ENCODE measurements at regions not wholly inside any gene's neighbourhood (a gene's known extent, or its start where the extent isn't known, plus 50 kb on each side); places are given as distances from the start of the nearest gene placed in this dataset.
"Not testable (repeated sequence)": the region's sequence is repeated elsewhere in the genome, so short reads cannot be mapped to it uniquely, and the experiment has no call there.

DNA sequence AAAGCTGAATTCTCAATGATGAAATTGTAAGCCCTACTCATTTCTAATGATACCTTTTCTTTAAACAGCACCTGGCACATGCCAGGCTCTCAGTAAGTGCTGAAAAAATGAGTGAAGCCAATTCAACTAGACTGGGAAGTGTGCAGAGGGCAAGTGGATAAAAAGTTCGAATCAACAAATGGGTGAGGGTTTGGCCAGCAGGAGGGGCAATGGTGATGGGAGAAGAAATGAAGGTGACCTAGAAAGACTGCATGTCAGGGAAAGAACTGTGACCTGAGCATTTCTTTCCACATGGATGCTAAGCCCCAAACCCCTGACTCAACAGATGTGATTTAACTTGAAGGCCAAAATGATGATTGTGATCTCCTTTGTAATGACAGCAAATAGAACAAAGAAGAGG is 54.6 kb downstream of the DKK1 start:
- no peak for DNase-seq

DNA sequence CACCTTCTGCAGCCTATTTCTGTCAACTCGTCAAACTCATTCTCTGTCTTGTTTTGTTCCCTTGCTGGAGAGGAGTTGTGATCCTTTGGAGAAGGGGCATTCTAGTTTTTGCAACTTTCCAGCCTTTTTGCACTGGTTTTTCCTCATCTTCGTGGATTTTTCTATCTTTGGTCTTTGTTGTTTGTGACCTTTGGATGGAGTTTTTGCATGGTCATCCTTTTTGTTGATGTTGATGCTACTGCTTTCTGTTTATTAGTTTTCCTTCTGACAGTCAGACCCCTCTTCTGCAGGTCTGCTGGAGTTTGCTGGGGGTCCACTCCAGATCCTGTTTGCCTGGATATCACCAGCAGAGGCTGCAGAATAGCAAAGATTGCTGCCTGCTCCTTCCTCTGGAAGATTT is 60.1 kb downstream of the DKK1 start:
- DNase-seq: not testable (repeated sequence)

DNA sequence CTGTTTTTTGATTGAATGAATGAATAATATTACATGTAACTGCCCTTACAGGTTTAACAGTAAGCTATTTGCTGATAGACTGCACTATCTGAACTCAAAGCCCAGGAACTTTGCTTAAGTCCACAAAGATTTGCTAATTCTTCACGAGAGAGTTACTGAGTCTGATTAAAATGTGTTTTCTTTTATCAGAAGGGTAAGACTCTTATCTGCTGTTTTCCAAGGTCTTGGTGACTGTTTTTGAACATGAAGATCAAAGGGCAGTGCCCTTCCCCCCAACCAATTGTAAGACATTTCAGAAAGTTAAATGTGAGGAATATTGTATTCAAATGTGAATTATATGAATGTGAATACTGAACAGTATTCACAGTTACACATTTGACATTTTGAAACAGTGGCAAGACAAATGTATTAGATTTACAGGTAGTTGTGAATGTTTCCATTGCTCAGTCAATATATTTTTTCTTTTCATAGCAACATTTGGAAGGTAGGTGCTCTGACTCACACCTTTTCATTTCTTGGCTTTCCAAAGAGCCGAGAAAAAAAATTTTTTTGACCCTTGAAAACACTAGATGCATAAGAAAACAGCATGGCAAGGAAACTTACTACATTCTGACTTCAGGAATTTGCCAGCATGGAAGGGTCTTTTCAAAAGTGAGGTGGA is 62.7 kb downstream of the DKK1 start:
- no peak for DNase-seq

DNA sequence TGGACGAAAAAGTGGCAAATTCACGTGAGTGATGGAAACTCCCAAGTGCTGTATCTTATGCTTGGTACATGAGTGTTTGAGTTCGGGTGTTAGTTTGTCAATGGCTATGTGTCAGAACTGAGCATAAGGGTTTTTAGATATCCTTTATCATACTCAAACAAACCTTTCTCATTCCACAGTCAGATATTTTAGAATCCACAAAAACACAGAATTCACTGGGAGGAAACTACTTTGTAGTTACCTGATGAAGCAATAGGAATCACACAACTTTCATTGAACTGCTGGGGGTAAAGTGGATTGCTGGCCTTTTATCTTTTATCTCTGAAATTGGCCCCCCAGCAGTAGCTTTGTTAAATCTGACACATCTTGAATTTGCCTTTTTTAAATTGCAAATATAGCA is 64.0 kb downstream of the DKK1 start:
- DNase-seq: no peak

DNA sequence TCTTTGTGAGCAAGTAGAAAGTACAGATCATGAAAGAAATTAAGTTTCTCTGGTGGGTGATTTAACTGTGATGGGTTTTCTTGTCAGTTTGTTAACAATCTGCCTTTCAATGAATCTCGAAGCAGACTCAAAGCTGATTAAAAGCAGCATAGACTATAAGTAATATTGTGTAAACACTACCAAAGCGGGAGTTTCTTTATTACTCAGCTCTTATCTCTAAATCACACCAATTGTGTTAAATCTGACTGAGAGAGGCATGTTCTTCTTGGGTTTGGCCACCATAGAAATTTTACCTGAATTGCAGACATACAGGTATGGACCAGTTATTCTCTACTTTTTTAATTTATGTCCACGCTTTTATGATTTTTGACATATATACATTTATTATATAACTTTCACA is 65.2 kb downstream of the DKK1 start:
- no peak for DNase-seq

DNA sequence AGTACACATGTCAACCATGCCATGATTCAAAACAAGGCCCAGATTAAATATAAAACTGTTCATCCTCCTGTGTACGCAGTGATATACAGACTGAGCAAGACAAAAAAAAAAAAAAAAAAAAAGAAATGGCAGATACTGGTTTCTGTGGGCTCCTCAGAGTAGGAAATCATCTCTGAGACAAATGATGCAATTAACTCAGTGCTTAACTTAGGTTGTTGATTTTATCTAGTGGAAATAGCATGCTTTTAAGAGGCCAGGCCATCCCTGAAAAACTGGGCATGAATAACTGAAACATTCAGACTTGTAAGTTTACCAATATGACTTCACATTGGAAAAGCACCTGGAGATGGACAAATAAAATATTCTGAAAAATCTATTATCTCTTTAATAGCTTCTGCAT is 69.0 kb downstream of the DKK1 start:
- DNase-seq: no peak

DNA sequence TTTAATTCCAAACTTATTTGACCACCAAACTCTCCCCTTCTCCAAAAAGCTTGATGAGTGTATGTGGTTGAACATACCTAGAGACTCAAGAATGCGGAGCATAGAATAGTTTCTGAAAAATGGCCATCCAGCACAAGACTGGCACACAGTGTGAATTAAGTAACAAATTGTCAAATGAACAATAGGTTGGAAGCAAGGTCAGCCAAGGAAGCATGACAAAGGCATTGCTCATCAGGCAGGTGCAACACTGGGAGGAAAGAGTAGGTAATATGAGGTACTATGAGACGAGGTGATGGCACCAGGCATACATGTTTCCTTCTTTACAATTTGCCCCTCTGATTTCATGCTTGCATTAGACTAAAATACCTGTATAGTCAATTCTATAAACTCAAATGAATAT is 73.7 kb downstream of the DKK1 start:
- no peak for DNase-seq

DNA sequence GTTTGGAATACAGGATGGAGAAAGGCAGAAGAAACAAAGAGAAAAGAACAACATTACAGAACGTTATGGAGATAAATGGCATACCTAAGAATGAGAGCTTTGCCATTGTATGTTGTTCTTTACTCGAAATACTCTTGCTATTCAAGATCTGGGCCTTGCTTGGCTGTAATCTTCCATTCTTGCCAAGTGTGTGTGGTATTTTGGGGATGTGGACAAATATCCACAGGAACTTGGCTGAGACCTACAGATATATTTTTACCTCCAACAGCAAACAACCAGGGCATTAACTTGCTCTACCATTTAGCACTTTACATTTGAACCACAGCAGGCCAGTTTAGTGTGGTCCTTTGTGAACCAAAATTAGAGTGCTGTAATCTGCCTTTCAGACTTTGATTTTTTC is 76.3 kb downstream of the DKK1 start:
- no peak for DNase-seq

DNA sequence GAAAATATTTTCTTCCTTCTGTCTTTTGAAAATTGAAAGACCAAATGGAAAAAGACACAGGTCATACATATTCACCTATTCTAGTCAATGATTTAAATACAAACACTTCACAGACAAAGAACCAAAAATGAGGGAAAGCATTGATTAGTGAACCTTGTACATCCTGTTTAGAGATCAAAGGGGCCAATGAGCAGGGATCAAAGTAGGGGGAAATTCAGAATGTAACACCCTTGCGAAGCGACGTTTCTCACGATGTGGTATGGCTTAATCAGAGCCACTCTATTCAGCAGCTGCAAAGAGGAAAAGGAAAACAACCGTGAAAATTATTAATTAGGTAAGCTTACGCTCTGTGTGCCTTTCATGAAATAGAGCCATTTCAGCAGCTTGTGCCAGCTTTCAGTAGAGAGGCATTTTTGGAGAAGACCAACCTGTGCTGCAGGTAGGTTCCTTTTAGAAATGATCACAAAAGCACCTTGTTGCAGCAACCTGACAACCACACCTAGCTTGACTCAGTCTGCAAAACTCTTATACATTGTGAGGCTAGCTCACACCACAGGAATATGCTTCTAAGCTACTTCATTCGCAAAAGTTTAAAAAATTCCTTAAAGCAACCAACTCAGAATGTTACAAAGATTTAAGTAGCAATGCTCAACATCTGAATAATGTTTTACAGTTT is 78.0 kb downstream of the DKK1 start:
- no peak for DNase-seq

DNA sequence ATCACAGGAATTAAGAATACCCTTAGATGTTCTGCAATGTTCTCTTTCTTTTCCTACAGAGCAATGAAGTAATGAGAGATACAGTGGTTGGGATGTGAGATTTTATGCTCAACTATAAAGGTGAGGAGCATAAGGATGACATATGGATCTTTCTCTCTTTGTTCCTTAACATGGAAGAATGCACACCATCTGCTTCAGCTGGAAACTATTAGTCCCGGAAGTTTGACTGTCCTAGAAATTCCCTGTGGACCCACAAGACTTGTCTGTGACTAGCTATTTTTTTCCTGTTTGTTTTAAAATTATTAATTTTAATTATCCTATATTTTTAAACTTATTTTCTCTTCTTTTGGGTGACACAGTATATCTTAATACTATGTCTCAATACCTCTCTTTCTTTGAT is 80.2 kb downstream of the DKK1 start:
- DNase-seq: no peak

DNA sequence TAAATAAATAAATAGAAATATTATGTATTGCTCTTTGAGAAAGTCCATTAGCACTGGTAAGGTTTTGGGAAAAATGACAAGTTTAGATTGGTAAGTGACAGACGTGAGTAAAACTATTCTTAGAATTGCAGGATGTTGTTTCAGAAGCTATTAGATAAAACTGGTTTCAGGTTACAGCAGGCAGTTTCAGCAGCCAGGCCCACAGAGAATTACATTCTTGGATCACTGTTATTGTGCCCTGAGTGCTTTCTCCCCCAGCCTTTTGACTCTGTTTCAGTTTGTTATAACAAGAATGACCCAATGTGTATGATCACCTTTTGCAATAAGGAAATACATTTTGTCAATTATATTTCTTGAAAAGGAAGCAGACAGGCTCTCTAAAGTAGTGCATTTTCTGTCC is 86.5 kb downstream of the DKK1 start:
- DNase-seq: no peak

DNA sequence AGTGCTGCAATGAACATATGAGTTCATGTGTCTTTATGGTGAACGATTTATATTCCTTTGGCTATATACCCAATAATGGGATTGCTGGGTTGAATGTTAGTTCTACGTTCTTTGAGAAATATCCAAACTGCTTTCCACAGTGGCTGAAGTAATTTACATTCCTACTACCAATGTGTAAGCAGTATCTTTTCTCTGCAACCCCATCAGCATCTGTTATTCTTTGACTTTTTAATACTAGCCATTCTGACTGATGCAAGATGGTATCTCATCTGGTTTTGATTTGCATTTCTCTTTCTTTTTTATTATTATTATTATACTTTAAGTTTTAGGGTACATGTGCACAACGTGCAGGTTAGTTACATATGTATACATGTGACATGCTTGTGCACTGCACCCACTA is 89.7 kb downstream of the DKK1 start:
- DNase-seq: not testable (repeated sequence)

DNA sequence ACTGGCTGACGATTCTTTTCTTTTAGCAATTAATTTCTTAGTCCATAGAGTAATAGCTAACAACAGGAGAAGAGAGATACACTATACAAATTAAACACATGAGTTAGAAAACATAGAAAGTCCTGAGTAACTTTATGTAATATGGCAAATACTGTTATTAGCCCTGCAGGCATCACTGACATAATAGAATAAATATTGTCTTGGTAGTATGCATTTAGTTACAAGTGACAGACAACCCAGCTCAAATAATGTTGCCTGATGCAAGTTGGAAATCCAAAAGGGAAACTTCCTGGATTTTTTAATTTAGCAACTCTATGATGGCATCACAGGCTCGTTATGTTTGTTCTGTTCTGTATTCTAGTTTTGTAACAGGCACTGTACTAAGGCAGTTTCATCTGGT is 95.1 kb downstream of the DKK1 start:
- no peak for DNase-seq

DNA sequence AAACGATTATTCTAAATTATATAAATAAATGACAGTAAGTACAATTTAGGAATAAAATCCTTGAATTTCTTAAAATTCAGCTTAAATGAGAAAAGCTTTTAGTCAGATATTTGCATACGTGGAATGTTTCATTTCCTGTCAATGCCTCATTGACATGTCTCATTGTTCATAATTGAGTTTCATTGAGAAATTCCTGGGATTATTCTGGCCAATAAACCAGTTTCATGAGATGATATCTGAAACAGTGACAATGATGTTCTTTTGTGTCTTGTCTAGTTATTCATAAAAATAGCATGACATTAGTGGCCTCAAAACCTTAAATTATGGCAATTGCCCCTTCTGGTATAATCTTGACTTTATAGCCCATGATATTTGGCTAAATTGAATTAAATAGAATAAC is 95.8 kb downstream of the DKK1 start:
- no peak for DNase-seq

DNA sequence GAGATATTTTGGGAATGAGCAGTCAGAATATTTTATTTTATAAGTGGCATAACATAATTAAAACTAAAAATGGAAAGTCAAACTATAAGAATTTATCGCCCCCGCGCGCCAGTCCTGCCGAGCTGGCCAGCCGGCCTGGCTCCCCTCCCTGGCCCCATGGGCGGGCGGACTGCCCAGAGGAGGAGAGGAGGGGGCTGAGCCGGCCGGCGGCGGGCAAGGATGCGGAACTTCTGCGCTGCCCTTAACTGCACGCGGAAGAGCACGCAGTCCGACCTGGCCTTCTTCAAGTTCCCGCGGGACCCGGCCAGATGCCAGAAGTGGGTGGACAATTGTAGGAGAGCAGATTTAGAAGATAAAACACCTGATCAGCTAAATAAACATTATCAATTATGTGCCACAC is 96.8 kb downstream of the DKK1 start:
- DNase-seq: no peak

DNA sequence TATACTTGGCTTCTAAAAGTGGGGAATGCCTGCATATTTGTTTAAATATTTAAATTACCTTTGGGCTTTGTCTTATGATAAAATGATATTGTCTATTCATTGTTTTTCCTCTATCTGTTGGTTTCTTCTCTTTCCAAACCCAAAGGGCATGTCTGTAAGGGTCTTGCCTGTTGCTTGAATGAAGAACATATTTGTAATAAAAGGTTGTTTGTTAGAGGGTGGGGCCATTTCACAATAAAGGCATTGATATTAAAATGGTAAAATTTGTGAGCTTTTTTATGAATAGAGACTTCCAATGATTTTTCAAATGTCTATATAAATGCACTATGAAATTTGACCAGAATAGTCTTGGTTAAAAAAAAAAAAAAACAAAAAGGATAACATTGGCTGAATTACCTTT is 105.2 kb downstream of the DKK1 start:
- DNase-seq: no peak

DNA sequence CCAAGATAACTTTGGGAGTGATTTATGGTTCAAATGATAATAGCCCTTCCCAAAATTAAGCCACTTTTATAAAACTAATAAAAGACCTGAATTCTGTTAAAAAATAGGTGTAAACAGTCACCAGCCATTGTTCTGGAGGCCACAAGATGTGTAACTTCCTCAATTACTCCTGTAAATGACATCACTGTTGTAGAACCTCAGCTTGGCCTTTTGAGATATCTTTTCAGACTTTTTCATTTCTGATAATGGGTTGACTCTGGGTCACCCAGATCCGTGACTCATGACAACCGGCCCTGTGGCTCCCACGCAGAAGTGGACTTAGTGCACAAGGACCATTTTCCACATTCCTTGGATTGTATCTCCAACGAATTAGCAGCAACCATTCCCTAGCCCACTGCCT is 106.6 kb downstream of the DKK1 start:
- no peak for DNase-seq

DNA sequence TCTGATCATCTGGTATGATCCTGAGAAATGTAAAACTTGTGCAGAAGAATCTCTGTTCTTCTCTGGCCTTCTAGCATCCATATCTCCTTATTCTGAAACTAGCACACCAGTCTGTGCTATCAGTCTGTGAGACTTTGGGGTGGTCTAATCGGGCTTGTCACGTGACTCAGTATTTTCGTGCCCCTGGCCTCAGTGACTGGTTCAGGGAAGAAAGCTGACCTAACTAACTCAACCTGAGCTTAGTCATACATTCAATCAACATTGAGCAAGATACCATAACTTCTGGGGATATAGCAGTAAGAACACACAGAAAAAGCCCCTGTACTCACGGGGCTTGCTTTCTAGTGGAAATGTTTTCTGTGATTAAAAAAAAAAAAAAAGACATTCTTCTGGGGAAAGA is 109.3 kb downstream of the DKK1 start:
- DNase-seq: no peak

DNA sequence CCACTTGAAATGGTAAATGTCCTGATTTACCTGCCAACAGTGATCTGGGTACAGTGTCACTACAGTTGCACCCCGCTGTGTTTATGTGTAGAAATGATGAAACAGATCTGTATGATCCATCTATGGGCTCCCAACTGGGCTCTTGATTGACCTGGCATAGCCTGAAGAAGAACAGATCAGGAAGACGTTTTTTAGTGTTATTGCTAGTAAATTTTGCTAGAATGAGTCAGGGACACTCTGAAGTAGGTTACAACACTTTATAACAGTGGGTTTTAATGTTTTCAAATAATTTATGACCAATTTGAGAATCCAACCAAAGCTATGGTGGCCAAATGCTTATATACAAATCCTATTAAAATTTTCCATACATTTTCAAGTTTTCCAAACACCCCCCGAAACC is 110.3 kb downstream of the DKK1 start:
- no peak for DNase-seq

DNA sequence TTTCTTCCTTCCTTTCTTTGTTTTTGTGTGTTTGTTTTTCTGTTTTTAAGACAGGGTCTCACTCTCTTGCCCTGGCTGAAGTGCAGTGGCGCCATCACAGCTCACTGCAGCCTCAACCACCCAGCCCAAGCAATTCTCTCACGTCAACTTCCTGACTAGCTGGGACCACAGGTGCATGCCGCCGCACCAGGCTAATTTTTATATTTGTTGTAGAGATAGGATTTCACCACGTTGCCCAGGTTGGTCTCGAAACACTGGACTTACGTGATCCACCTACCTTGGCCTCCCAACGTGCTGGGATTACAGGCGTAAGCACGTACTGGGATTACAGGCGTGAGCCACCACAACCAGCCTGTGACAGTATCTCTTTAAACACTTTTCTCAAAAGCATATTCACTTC is 120.7 kb downstream of the DKK1 start:
- DNase-seq: no peak

DNA sequence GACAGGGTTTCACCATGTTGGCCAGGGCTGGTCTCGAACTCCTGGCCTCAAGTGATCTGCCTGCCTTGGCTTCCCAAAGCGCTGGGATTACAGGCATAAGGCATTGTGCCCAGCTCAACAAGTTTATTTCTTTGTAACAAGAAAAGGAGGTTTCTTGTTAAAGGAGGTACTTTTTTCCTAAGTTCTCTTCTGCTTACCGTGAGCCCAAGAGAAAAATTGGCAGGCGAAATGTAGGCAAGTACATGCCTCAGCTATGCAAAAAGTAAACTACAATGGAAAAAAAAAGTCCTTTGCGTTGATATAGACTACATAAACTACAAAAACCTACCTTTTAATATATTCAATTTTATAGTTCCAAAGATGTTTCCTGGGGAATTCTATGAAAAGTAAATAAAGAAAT is 122.6 kb downstream of the DKK1 start:
- no peak for DNase-seq

DNA sequence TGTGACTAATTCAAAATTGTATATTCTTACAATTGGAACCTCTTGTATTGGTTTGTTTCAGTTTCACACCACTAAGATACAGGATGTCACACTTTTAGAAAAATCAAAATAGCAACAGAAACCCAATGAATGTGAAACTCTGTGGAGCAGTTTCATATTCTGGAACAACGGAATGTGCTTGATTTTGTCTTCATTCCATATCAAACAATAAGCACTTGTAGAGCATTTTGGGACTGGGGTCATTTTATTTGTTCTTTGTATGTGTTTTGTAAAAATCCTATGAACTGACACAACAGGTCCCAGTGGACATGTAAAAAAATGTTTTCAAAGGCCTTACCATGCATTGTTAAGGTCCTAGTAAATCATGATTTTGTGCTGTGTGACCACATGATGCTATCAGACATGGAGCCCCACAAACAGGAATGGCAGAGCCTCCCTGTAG is 123.1 kb downstream of the DKK1 start:
- DNase-seq: no peak

DNA sequence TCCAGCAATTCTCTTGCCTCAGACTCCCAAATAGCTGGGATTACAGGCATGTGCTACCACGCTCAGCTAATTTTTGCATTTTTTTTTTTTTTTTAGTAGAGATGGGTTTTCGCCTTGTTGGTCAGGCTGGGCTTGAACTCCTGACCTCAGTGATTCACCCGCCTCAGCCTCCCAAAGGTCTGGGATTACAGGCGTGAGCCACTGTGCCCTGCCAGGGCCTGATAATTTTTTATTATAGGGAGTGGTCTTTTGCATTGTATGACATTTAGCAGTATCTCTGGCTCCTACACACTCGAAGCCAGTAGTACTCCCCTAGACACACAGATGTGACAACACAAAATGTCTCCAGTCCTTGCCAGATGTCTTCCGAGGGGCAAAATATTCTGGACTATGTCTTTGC is 124.0 kb downstream of the DKK1 start:
- no peak for DNase-seq

DNA sequence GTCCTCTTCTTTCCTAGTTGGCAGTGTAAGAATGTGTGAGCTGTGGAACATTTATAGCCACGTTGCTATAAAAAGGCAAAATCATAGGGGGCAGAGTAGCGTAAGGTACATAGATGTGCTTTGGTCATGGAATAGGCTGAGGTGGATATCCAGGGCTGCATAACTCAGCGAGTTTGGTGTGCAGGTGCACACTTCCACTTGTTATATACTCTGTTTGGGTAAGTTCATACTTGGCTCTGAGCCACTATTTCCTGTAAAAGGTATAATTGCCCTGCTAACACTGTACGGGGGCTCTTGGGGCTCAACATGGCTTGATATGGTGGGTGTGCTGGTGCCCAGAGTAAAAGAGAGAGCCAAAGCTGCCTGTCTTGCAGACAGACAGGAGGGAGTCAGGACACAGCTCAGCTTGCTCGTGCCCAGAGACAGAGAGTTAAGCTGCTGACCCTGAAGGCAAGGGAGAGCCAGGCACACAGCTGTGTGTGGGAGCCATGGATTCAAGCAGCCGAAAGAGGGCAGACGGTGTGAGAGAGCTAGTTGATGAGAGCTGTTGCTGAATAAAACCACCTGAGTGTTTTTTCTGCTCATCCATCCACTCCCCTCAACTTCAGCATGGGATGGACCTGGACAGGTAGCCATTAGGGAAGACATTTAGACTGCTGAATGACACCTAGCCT is 126.7 kb downstream of the DKK1 start:
- DNase-seq: no peak

All from skin of body (tissue), 1 donor.